MM.1S (cell line): ENCODE measurements at regions not wholly inside any gene's neighbourhood (a gene's known extent, or its start where the extent isn't known, plus 50 kb on each side); places are given as distances from the start of the nearest gene placed in this dataset.

Source experiments
- CTCF ChIP-seq: fragments of 300-600 bp; sonication (generic); IDR thresholded peaks from 2 replicates; pipeline ENCODE4 v1.5.1; 2016; ENCODE audit warnings: antibody characterized with exemption, low read length, mixed read lengths
- EZH2 ChIP-seq: fragments of 300-600 bp; sonication (generic); optimal IDR thresholded peaks from 2 replicates; pipeline ENCODE3; 2017; ENCODE audit warnings: low read depth, mild to moderate bottlenecking, antibody characterized with exemption, low read length, mixed read lengths
- EZH2phosphoT487 ChIP-seq: fragments of 300-600 bp; sonication (generic); IDR thresholded peaks from 2 replicates; pipeline ENCODE4 v1.6.1; 2018; ENCODE audit warnings: antibody characterized with exemption, low read length

GRCh38 chr9:14530366-14530765 lies 162.9 kb downstream of the ZDHHC21 start:
- TF ChIP-seq EZH2 (no peak), CTCF (no peak), EZH2phosphoT487 (no peak)
